MM.1S (cell line): ENCODE measurements at regions not wholly inside any gene's neighbourhood (a gene's known extent, or its start where the extent isn't known, plus 50 kb on each side); places are given as distances from the start of the nearest gene placed in this dataset.
"Not testable (repeated sequence)": the region's sequence is repeated elsewhere in the genome, so short reads cannot be mapped to it uniquely, and the experiment has no call there.

Source experiments
- DNase-seq: peaks from one replicate; pipeline ENCODE4 v3.0.0-alpha.2; 2015
- H2AFZ ChIP-seq: fragments of 300-600 bp; sonication (generic); 2 replicates; pipeline ENCODE4 v1.6.0; 2016; ENCODE audit warnings: antibody characterized with exemption, low read length
- H3F3A ChIP-seq: fragments of 300-600 bp; sonication (generic); 2 replicates; pipeline ENCODE4 v1.6.1; 2016; ENCODE audit warnings: mild to moderate bottlenecking, antibody characterized with exemption, low read length, moderate library complexity, mixed read lengths; ENCODE audit not compliant: insufficient read depth
- H3K27ac ChIP-seq: fragments of 300-600 bp; sonication (generic); 2 replicates; pipeline ENCODE4 v1.5.1; 2016; ENCODE audit warnings: mild to moderate bottlenecking, low read length
- H3K27me3 ChIP-seq: fragments of 300-600 bp; sonication (generic); replicated peaks from 2 replicates; pipeline ENCODE4 v1.6.0; 2016; ENCODE audit warnings: low read length; ENCODE audit not compliant: insufficient read depth
- H3K36me3 ChIP-seq: fragments of 300-600 bp; sonication (generic); replicated peaks from 2 replicates; pipeline ENCODE4 v1.6.1; 2016; ENCODE audit warnings: mild to moderate bottlenecking, low read length, mixed read lengths; ENCODE audit not compliant: insufficient read depth
- H3K4me1 ChIP-seq: fragments of 300-600 bp; sonication (generic); 2 replicates; pipeline ENCODE4 v1.6.1; 2016; ENCODE audit warnings: low read length, mixed read lengths
- H3K4me2 ChIP-seq: fragments of 300-600 bp; sonication (generic); 2 replicates; pipeline ENCODE4 v1.6.0; 2016; ENCODE audit warnings: low read depth, low read length
- H3K4me3 ChIP-seq: fragments of 300-600 bp; sonication (generic); 2 replicates; pipeline ENCODE4 v1.5.1; 2016; ENCODE audit warnings: low read length, mixed read lengths
- H3K79me2 ChIP-seq: fragments of 300-600 bp; sonication (generic); 2 replicates; pipeline ENCODE4 v1.6.1; 2016; ENCODE audit warnings: mixed run types, low read length, mixed read lengths
- H3K9ac ChIP-seq: fragments of 300-600 bp; sonication (generic); 2 replicates; pipeline ENCODE4 v1.6.1; 2016; ENCODE audit warnings: low read length, mixed read lengths
- H3K9me2 ChIP-seq: fragments of 300-600 bp; sonication (generic); replicated peaks from 2 replicates; pipeline ENCODE4 v1.6.1; 2016; ENCODE audit warnings: mild to moderate bottlenecking, low read length, mixed read lengths; ENCODE audit not compliant: insufficient read depth
- H3K9me3 ChIP-seq: fragments of 300-600 bp; sonication (generic); replicated peaks from 2 replicates; pipeline ENCODE4 v1.6.1; 2016; ENCODE audit warnings: mild to moderate bottlenecking, low read length, mixed read lengths; ENCODE audit not compliant: insufficient read depth
- H4K20me1 ChIP-seq: fragments of 300-600 bp; sonication (generic); 2 replicates; pipeline ENCODE4 v1.6.1; 2016; ENCODE audit warnings: mild to moderate bottlenecking, low read length, moderate library complexity, mixed read lengths; ENCODE audit not compliant: insufficient read depth
- CTCF ChIP-seq: fragments of 300-600 bp; sonication (generic); IDR thresholded peaks from 2 replicates; pipeline ENCODE4 v1.5.1; 2016; ENCODE audit warnings: antibody characterized with exemption, low read length, mixed read lengths
- EZH2 ChIP-seq: fragments of 300-600 bp; sonication (generic); optimal IDR thresholded peaks from 2 replicates; pipeline ENCODE3; 2017; ENCODE audit warnings: low read depth, mild to moderate bottlenecking, antibody characterized with exemption, low read length, mixed read lengths
- EZH2phosphoT487 ChIP-seq: fragments of 300-600 bp; sonication (generic); IDR thresholded peaks from 2 replicates; pipeline ENCODE4 v1.6.1; 2018; ENCODE audit warnings: antibody characterized with exemption, low read length

DNA sequence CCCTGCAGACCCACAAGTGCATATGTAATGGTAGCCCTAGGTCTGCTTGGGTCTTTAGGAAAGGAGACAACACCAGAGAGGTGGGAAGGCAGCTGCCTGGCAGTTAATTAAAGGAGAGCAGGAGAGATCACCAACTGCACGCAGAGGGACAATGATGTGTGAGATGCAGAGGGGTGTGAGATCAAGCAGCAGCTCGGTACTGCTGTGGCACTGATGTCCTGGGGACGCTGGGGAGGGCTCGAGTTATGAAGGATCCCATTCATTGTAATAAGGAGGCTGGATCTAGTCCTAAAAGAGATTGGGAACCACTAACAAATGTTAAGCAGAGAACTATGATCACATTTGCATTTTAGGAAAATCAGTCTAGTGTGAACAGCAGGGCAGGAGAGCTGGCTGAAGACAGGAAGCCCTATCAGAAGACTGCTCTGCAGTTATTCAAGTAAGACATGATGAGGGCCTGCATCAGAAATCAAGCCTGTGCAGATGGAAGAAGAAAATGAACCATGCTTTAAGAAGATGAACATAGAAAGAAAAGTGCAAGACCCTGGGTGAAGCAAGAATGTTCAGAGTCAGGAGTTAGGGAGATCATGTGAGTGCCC is 80.4 kb downstream of the DLEU7 start:
- no peak overlapping the region for H3K27ac ChIP-seq
- H3K4me3 ChIP-seq, result no peak overlapping the region
- no peaks in the 10 kb centered on the region for H3K36me3 ChIP-seq
- no peaks in the 10 kb centered on the region for H3K9me2 ChIP-seq
- no peak for TF ChIP-seq EZH2
- no peak for TF ChIP-seq EZH2phosphoT487
- TF ChIP-seq CTCF, result no peak
- H4K20me1 ChIP-seq, result no peaks in the 10 kb centered on the region
- H3K4me1 ChIP-seq, result no peaks in the 10 kb centered on the region
- no peaks in the 10 kb centered on the region for H3K9me3 ChIP-seq
- no peak overlapping the region for H3K9ac ChIP-seq
- no peaks in the 10 kb centered on the region for H3K27me3 ChIP-seq
- DNase-seq, result no peak
- no peaks in the 10 kb centered on the region for H3F3A ChIP-seq
- H2AFZ ChIP-seq, result no peak overlapping the region
- no peak overlapping the region for H3K4me2 ChIP-seq
- H3K79me2 ChIP-seq, result no peaks in the 10 kb centered on the region

DNA sequence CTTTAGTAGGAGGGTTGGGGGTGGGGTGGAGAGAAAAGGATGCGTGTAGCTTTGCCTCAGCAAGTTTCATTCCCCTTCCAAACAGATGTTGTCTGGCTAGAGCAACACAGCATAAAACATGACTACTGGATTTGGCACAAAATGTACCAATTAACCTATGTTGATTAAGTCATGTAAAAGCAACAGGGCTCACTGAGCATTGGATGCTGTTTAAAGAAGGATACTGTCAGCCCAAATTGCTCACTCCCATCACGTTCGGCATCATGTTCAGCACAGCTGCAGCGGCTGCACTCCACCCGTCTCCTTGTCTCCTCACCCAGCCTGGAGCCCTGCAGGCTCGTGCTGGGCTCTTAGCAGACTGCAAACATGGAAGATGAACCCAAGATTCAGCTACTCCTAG is 77.5 kb downstream of the DLEU7 start:
- no peaks in the 10 kb centered on the region for H3K9me2 ChIP-seq
- no peak overlapping the region for H3K9ac ChIP-seq
- no peak for DNase-seq
- no peaks in the 10 kb centered on the region for H3F3A ChIP-seq
- H3K27ac ChIP-seq, result no peak overlapping the region
- TF ChIP-seq EZH2phosphoT487 (no peak), CTCF (no peak), EZH2 (no peak)
- no peaks in the 10 kb centered on the region for H3K79me2 ChIP-seq
- no peak overlapping the region for H3K4me2 ChIP-seq
- no peak overlapping the region for H2AFZ ChIP-seq
- no peaks in the 10 kb centered on the region for H3K36me3 ChIP-seq
- no peaks in the 10 kb centered on the region for H3K27me3 ChIP-seq
- no peaks in the 10 kb centered on the region for H3K9me3 ChIP-seq
- H3K4me1 ChIP-seq, result no peaks in the 10 kb centered on the region
- H4K20me1 ChIP-seq, result no peaks in the 10 kb centered on the region
- H3K4me3 ChIP-seq, result no peak overlapping the region

DNA sequence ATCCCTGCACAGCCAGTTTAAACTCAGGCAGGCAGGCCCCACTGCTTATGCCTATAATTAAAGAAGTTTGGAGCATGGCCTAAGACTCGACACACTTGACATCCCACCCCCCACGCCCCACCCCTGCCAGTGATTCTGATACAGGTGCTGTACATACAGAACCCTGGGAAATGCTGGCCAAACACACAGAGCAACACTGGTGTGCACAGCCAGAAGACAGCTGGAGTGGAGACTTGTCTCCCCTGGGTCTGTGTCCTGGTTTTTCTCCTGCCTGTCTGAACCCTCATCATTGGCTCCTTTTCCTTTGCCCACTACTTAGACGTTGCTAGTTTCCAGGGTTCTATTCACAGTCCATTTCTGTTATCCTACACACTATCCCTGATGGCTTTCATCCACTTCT is 76.8 kb downstream of the DLEU7 start:
- H3K9me2 ChIP-seq, result no peaks in the 10 kb centered on the region
- H3K9ac ChIP-seq, result no peak overlapping the region
- no peak overlapping the region for H3K27ac ChIP-seq
- no peak overlapping the region for H3K4me2 ChIP-seq
- no peak overlapping the region for H3K4me3 ChIP-seq
- no peaks in the 10 kb centered on the region for H3K27me3 ChIP-seq
- H3K9me3 ChIP-seq, result no peaks in the 10 kb centered on the region
- TF ChIP-seq EZH2 (no peak), CTCF (no peak), EZH2phosphoT487 (no peak)
- H2AFZ ChIP-seq, result no peak overlapping the region
- no peaks in the 10 kb centered on the region for H3K4me1 ChIP-seq
- H3K79me2 ChIP-seq, result no peaks in the 10 kb centered on the region
- H4K20me1 ChIP-seq, result no peaks in the 10 kb centered on the region
- no peaks in the 10 kb centered on the region for H3F3A ChIP-seq
- H3K36me3 ChIP-seq, result no peaks in the 10 kb centered on the region
- DNase-seq, result no peak

DNA sequence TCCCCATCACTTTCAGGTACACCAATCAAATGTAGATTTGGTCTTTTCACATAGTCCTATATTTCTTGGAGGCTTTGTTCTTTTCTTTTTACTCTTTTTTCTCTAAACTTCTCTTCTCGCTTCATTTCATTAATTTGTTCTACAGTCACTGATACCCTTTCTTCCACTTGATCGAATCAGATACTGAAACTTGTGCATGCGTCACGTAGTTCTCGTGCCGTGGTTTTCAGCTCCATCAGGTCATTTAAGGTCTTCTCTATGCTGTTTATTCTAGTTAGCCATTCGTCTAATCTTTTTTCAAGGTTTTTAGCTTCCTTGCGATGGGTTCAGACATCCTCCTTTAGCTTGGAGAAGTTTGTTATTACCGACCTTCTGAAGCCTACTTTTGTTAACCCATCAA is 70.6 kb downstream of the DLEU7 start:
- H3K9me3 ChIP-seq, H3K9ac ChIP-seq, H3K9me2 ChIP-seq, H3K27ac ChIP-seq, H3K79me2 ChIP-seq, H3K4me2 ChIP-seq, H3K4me1 ChIP-seq, H3K4me3 ChIP-seq, DNase-seq, H3F3A ChIP-seq, H3K36me3 ChIP-seq, H4K20me1 ChIP-seq, H2AFZ ChIP-seq, H3K27me3 ChIP-seq: not testable (repeated sequence)
